AG04449 (cell line): ENCODE measurements at regions not wholly inside any gene's neighbourhood (a gene's known extent, or its start where the extent isn't known, plus 50 kb on each side); places are given as distances from the start of the nearest gene placed in this dataset.

Experiments
- CTCF ChIA-PET: fragments of 350-600 bp; formaldehyde crosslinking; extraction: SDS; loops from one replicate; lab custom pipeline; 2021; ENCODE audit warnings: antibody characterized with exemption; lab: Yijun Ruan, JAX
- POLR2A ChIA-PET: fragments of 400-600, 350-600 bp; formaldehyde crosslinking; extraction: SDS; loops from one replicate; lab custom pipeline; 2020; ENCODE audit warnings: antibody characterized with exemption, inconsistent platforms; lab: Yijun Ruan, JAX
- DNase-seq: peaks from one replicate; pipeline ENCODE4 v3.0.0-alpha.2; 2010; ENCODE audit warnings: low read depth, low spot score
- H3K4me3 ChIP-seq: 2 replicates; pipeline ENCODE4 v1.5.1; 2011; ENCODE audit warnings: low read depth, mild to moderate bottlenecking, control low read depth, low read length
- TF ChIP-seq, protein P1 (sequence below): IDR thresholded peaks from one replicate; pipeline ENCODE4 v1.5.1; 2011; ENCODE audit warnings: mild to moderate bottlenecking, moderate library complexity, low read length, control low read depth, inconsistent platforms; ENCODE audit not compliant: insufficient read depth; ENCODE audit errors: missing control alignments

GRCh38 chr5:162288647-162289296, 221.2 kb downstream of the GABRG2 start:
- TF ChIP-seq, protein P1, sequence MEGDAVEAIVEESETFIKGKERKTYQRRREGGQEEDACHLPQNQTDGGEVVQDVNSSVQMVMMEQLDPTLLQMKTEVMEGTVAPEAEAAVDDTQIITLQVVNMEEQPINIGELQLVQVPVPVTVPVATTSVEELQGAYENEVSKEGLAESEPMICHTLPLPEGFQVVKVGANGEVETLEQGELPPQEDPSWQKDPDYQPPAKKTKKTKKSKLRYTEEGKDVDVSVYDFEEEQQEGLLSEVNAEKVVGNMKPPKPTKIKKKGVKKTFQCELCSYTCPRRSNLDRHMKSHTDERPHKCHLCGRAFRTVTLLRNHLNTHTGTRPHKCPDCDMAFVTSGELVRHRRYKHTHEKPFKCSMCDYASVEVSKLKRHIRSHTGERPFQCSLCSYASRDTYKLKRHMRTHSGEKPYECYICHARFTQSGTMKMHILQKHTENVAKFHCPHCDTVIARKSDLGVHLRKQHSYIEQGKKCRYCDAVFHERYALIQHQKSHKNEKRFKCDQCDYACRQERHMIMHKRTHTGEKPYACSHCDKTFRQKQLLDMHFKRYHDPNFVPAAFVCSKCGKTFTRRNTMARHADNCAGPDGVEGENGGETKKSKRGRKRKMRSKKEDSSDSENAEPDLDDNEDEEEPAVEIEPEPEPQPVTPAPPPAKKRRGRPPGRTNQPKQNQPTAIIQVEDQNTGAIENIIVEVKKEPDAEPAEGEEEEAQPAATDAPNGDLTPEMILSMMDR, result no peak
- CTCF ChIA-PET, result no interaction called here
- DNase-seq, result no peak
- H3K4me3 ChIP-seq, result no peak overlapping the region
- POLR2A ChIA-PET, result no interaction called here

- TF ChIP-seq, protein P1, result no peak
- ChIA-PET POLR2A (no interaction called here), CTCF (no interaction called here)
- no peak for DNase-seq
- no peak overlapping the region for H3K4me3 ChIP-seq
Measured at GRCh38 chr5:162289489-162289888, 221.9 kb downstream of the GABRG2 start.

DNA sequence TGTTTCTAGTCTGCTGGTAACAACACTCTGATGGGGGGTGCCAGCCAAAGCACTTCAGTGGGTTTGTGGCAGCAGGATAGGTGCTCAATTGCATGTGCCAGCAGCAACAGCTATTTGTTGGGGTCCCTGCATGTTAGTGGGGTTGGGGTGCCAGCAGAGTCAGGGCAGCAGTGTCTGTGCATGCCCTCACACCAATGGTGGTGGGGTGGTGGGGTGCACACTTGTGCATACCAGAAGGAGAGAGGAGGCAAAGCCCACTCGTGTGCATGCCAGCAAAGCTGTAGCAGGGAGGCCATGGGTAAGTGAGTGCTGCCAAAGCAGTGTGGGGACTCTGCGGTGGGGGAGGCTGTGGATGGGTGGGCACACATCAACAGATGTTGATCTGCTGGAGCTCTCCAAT, 232.2 kb downstream of the GABRG2 start:
- no peak overlapping the region for H3K4me3 ChIP-seq
- CTCF ChIA-PET, result no interaction called here
- TF ChIP-seq, protein P1, result no peak
- DNase-seq, result no peak
- POLR2A ChIA-PET, result no interaction called here

GRCh38 chr5:162301356-162301755, 233.8 kb downstream of the GABRG2 start:
- ChIA-PET CTCF (no interaction called here), POLR2A (no interaction called here)
- no peak overlapping the region for H3K4me3 ChIP-seq
- TF ChIP-seq, protein P1, result no peak
- DNase-seq, result no peak

DNA sequence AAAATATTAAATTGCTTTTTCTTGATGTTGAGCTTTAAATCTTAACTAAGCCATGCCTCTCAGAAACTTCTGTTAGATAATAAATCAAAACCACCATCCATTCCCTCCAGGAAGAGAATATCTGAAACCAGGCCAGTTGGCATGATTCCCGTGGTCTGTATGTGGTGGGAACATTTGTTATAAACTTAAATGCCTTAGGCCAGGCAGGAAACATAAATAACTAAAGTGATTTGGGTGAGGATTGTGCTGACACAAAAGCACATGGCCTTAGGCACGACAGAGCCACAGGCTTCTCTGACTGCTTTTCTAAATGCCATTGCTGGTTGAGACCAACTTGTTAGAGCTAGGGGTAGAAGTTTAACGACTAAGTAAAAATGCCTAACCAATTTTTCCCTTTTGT, 255.9 kb downstream of the GABRG2 start:
- TF ChIP-seq, protein P1, result no peak
- no peak for DNase-seq
- ChIA-PET CTCF (no interaction called here), POLR2A (no interaction called here)
- no peak overlapping the region for H3K4me3 ChIP-seq

GRCh38 chr5:162324328-162324727, 256.8 kb downstream of the GABRG2 start:
- CTCF ChIA-PET, result no interaction called here
- no peak overlapping the region for H3K4me3 ChIP-seq
- TF ChIP-seq, protein P1, result no peak
- DNase-seq, result no peak
- POLR2A ChIA-PET, result no interaction called here
